ENCODE measurements at regions not wholly inside any gene's neighbourhood (a gene's known extent, or its start where the extent isn't known, plus 50 kb on each side); places are given as distances from the start of the nearest gene placed in this dataset.

DNA sequence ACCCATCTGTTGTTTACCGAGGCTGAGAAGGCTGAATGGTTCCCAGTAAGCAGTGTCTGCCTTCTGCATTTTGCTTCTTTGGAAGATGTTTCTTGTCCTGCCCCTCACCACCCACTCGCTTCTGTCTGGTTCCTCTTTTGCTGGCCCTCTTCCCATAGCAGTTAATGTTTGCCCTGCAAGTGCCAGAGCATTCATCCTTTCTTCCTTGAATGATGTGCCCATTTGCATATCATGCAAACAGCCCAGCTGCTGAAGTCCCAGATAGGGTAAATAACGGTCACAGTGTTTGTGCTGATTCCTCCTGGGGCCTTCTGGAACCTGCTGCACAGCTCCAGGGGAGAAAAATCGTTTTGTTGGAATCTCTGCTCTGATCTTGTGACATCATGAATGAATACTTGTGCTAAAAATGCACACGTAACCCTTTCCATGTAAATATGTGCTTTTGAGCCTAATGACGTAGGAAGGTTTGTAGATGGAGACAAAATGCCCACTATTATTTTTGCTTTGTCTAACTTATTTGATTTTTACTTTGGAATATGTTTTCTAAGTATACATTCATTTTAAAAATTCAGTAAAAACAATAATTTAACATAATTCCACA is 381.0 kb downstream of the SOX2 start:
- no peaks in the 10 kb centered on the region for H3K4me1 ChIP-seq (ENCODE audit: control insufficient read depth, insufficient read depth, low read length)
- no peak overlapping the region for H2BK120ac ChIP-seq (ENCODE audit: low read depth, low read length)
- H4K5ac ChIP-seq (ENCODE audit: low read depth, low read length), result no peak overlapping the region
- in situ Hi-C loops (cut with MboI; ENCODE audit: low sequenced_read_pairs), result no loop called here
- no peaks in the 10 kb centered on the region for H4K20me1 ChIP-seq (ENCODE audit: insufficient read depth, low read length)
- no peak overlapping the region for H2BK15ac ChIP-seq (ENCODE audit: low read depth, low read length)
- no peak for ATAC-seq (ENCODE audit: low read depth)
- H3K27ac ChIP-seq (ENCODE audit: insufficient read depth, low read length), result no peak overlapping the region
- H2AK5ac ChIP-seq (ENCODE audit: low read depth, low read length), result no peak overlapping the region
- H3K27me3 ChIP-seq (ENCODE audit: control insufficient read depth, insufficient read depth, low read length), result no peaks in the 10 kb centered on the region
- no peak overlapping the region for H3K18ac ChIP-seq (ENCODE audit: low read depth, low read length)
- no TSS peak for BruUV-seq (replicated peaks)
- intact Hi-C loops (cut with micrococcal nuclease), result no loop called here
- dilution Hi-C loops (cut with HindIII; ENCODE audit: low sequenced_read_pairs, unreplicated experiment), result no loop called here
- H4K8ac ChIP-seq (ENCODE audit: low read depth in 2 of 2, low read length in 2 of 2), result no peak overlapping the region
- no peak overlapping the region for H2AFZ ChIP-seq (replicated peaks; ENCODE audit: low read length, poor library complexity)
- H3K4ac ChIP-seq (ENCODE audit: low read depth, low read length), result no peak overlapping the region
- no peak overlapping the region for H2AK9ac ChIP-seq (replicated peaks; ENCODE audit: low read depth, low read length, poor library complexity)
- H3K9me1 ChIP-seq (ENCODE audit: insufficient read depth, low read length), result no peaks in the 10 kb centered on the region
- no peaks in the 10 kb centered on the region for H3K79me1 ChIP-seq (ENCODE audit: low read depth in 1 of 2, low read length in 2 of 2)
- peaks cover 4% of the 10 kb centered on the region for H3K9me3 ChIP-seq (ENCODE audit: control insufficient read depth, insufficient read depth, low read length)
- H3K23ac ChIP-seq (ENCODE audit: low read depth, low read length), result no peak overlapping the region
- DNase-seq, result no peak
- no peak overlapping the region for H3K4me2 ChIP-seq (ENCODE audit: low read depth, low read length)
- ChIA-PET CTCF (no interaction called here), POLR2A (ENCODE audit: unreplicated experiment) (no interaction called here)
- no peak overlapping the region for H2BK5ac ChIP-seq (ENCODE audit: low read depth, low read length, poor library complexity, severe bottlenecking)
- no CpG with 5 or more reads among the region's 6 CpGs for WGBS, 2 experiments (ENCODE audit: extremely low coverage in 2 of 2, insufficient read length in 1 of 2)
- no peak overlapping the region for H4K91ac ChIP-seq (ENCODE audit: insufficient read depth, low read depth, low read length)
- no peaks in the 10 kb centered on the region for H3K36me3 ChIP-seq (ENCODE audit: control insufficient read depth, insufficient read depth, low read length)
- H2BK20ac ChIP-seq (ENCODE audit: low read depth, low read length), result no peak overlapping the region
- no peak overlapping the region for H3K9ac ChIP-seq (ENCODE audit: low read depth, low read length)
- no peak overlapping the region for H3K56ac ChIP-seq (ENCODE audit: extremely low read depth, insufficient read depth, low read length)
- no peak overlapping the region for H3K14ac ChIP-seq (replicated peaks; ENCODE audit: low read depth, low read length)
- H3K4me3 ChIP-seq (ENCODE audit: insufficient read depth, low read depth, low read length), result no peak overlapping the region
- TF ChIP-seq, protein P1, sequence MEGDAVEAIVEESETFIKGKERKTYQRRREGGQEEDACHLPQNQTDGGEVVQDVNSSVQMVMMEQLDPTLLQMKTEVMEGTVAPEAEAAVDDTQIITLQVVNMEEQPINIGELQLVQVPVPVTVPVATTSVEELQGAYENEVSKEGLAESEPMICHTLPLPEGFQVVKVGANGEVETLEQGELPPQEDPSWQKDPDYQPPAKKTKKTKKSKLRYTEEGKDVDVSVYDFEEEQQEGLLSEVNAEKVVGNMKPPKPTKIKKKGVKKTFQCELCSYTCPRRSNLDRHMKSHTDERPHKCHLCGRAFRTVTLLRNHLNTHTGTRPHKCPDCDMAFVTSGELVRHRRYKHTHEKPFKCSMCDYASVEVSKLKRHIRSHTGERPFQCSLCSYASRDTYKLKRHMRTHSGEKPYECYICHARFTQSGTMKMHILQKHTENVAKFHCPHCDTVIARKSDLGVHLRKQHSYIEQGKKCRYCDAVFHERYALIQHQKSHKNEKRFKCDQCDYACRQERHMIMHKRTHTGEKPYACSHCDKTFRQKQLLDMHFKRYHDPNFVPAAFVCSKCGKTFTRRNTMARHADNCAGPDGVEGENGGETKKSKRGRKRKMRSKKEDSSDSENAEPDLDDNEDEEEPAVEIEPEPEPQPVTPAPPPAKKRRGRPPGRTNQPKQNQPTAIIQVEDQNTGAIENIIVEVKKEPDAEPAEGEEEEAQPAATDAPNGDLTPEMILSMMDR (conservative IDR thresholded peaks at IDR 0.05; ENCODE audit: low read depth, low read length), result no peak
- no peak for TF ChIP-seq NFE2L2 (IDR thresholded peaks at IDR 0.05; ENCODE audit: low read depth, low read length)
